Liver (tissue), 7 donors: ENCODE measurements at regions not wholly inside any gene's neighbourhood (a gene's known extent, or its start where the extent isn't known, plus 50 kb on each side); places are given as distances from the start of the nearest gene placed in this dataset.

Experiments used
- DNase-seq: peaks from one replicate; pipeline ENCODE4 v3.0.0-alpha.2; 2017; ENCODE audit warnings: low spot score
- H3K27ac ChIP-seq, 2 donors: one replicate each; pipeline ENCODE4 v1.7.0; 2013; ENCODE audit warnings: inconsistent platforms in 2 of 2, low read length in 2 of 2, control low read depth in 1 of 2, low read depth in 1 of 2, mild to moderate bottlenecking in 1 of 2
- H3K27me3 ChIP-seq, 4 donors: one replicate each; pipeline versions ENCODE4 v1.6.1 to v1.7.0; 2013; ENCODE audit warnings: low read length in 3 of 4, inconsistent platforms in 1 of 4, mild to moderate bottlenecking in 1 of 4, moderate library complexity in 1 of 4; ENCODE audit not compliant: control insufficient read depth in 4 of 4, insufficient read depth in 4 of 4
- H3K36me3 ChIP-seq, 4 donors: one replicate each; pipeline versions ENCODE4 v1.6.1 to v1.7.0; 2013; ENCODE audit warnings: low read length in 3 of 4, mild to moderate bottlenecking in 3 of 4, low read depth in 1 of 4, moderate library complexity in 1 of 4; ENCODE audit not compliant: control insufficient read depth in 4 of 4, insufficient read depth in 3 of 4
- H3K4me1 ChIP-seq, 4 donors: one replicate each; pipeline versions ENCODE4 v1.6.1 to v1.7.0; 2013; ENCODE audit warnings: low read length in 3 of 4, mild to moderate bottlenecking in 3 of 4, moderate library complexity in 1 of 4; ENCODE audit not compliant: control insufficient read depth in 4 of 4, insufficient read depth in 4 of 4
- H3K4me3 ChIP-seq, 3 donors: one replicate each; pipeline versions ENCODE4 v1.6.1 to v1.7.0; 2013; ENCODE audit warnings: low read length in 3 of 3, control low read depth in 1 of 3, low read depth in 1 of 3, mild to moderate bottlenecking in 1 of 3
- H3K9ac ChIP-seq, 2 donors: one replicate each; pipeline ENCODE4 v1.7.0; 2013; ENCODE audit warnings: low read length in 2 of 2, mild to moderate bottlenecking in 2 of 2, moderate library complexity in 2 of 2, control low read depth in 1 of 2, low read depth in 1 of 2
- H3K9me3 ChIP-seq, 4 donors: one replicate each; pipeline versions ENCODE4 v1.6.1 to v1.7.0; 2013; ENCODE audit warnings: low read length in 3 of 4; ENCODE audit not compliant: control insufficient read depth in 4 of 4
- ATF3 ChIP-seq: IDR thresholded peaks from 2 replicates; pipeline ENCODE4 v1.6.1; 2016; ENCODE audit warnings: antibody characterized with exemption
- EGR1 ChIP-seq, 2 donors: IDR thresholded peaks; 2 replicates each; pipeline ENCODE4 v1.6.1; 2016 to 2018; ENCODE audit warnings: antibody characterized with exemption in 2 of 2, low read depth in 2 of 2
- FOXA1 ChIP-seq: IDR thresholded peaks from 2 replicates; pipeline ENCODE4 v1.6.1; 2016; ENCODE audit warnings: antibody characterized with exemption
- FOXA2 ChIP-seq: IDR thresholded peaks from 2 replicates; pipeline ENCODE4 v1.6.1; 2016; ENCODE audit warnings: antibody characterized with exemption
- GABPA ChIP-seq, 2 donors: IDR thresholded peaks in 1 of 2; conservative IDR thresholded peaks in 1 of 2; 2 replicates each; pipeline ENCODE4 v1.6.1; 2016; ENCODE audit warnings: antibody characterized with exemption in 2 of 2, mild to moderate bottlenecking in 1 of 2, moderate library complexity in 1 of 2
- HNF4A ChIP-seq, 2 donors: conservative IDR thresholded peaks; 2 replicates each; pipeline ENCODE4 v1.6.1; 2016; ENCODE audit warnings: antibody characterized with exemption in 2 of 2, mild to moderate bottlenecking in 2 of 2
- HNF4G ChIP-seq: IDR thresholded peaks from 2 replicates; pipeline ENCODE4 v1.6.1; 2016; ENCODE audit warnings: antibody characterized with exemption
- JUND ChIP-seq, 2 donors: IDR thresholded peaks; 2 replicates each; pipeline ENCODE4 v1.6.1; 2016; ENCODE audit warnings: antibody characterized with exemption in 2 of 2
- MAX ChIP-seq: IDR thresholded peaks from 2 replicates; pipeline ENCODE4 v1.6.1; 2016; ENCODE audit warnings: antibody characterized with exemption
- NR2F2 ChIP-seq: IDR thresholded peaks from 2 replicates; pipeline ENCODE4 v1.6.1; 2016; ENCODE audit warnings: antibody characterized with exemption
- RAD21 ChIP-seq, 2 donors: IDR thresholded peaks; 2 replicates each; pipeline ENCODE4 v1.6.1; 2016; ENCODE audit warnings: antibody characterized with exemption in 2 of 2, mild to moderate bottlenecking in 2 of 2
- RXRA ChIP-seq, 2 donors: IDR thresholded peaks; 2 replicates each; pipeline ENCODE4 v1.6.1; 2017 to 2018; ENCODE audit warnings: antibody characterized with exemption in 2 of 2, mild to moderate bottlenecking in 1 of 2
- SP1 ChIP-seq: IDR thresholded peaks from 2 replicates; pipeline ENCODE4 v1.6.1; 2018; ENCODE audit warnings: antibody characterized with exemption, mild to moderate bottlenecking
- TAF1 ChIP-seq: conservative IDR thresholded peaks from 2 replicates; pipeline ENCODE4 v1.6.1; 2016; ENCODE audit warnings: antibody characterized with exemption, mild to moderate bottlenecking
- WGBS: extraction: QIAGEN DNeasy Blood & Tissue Kit; methylation state at CpG from one replicate; pipeline ENCODE4 v1.1.7; 2013; 5-methylcytosine and 5-hydroxymethylcytosine counted together
- TF ChIP-seq, protein P1 (sequence below): IDR thresholded peaks from 2 replicates; pipeline ENCODE4 v1.6.1; 2016; ENCODE audit warnings: antibody characterized with exemption, mild to moderate bottlenecking
- TF ChIP-seq, protein P2 (sequence below): IDR thresholded peaks from 2 replicates; pipeline ENCODE4 v1.6.1; 2016; ENCODE audit warnings: antibody characterized with exemption
- donor health status: healthy.
- donor health status: healthy.
- donor health status: healthy.
- donor health status: healthy.

GRCh38 chr7:53437336-53437735 is 401.9 kb downstream of the POM121L12 start:
- Histone ChIP-seq H3K9me3 (no peaks in the 10 kb centered on the region), H3K36me3 (no peaks in the 10 kb centered on the region), H3K27ac (no peak overlapping the region), H3K27me3 (no peaks in the 10 kb centered on the region), H3K4me3 (no peak overlapping the region), H3K9ac (no peak overlapping the region), H3K4me1 (no peaks in the 10 kb centered on the region)
- TF ChIP-seq TAF1 (no peak), ATF3 (no peak), FOXA2 (no peak), FOXA1 (no peak), SP1 (no peak), GABPA (IDR thresholded peaks at IDR 0.05 in 1 of 2, conservative IDR thresholded peaks at IDR 0.05 in 1 of 2) (no peak)
- no peak for DNase-seq
- WGBS = 79% methylated on average over 4 of the region's 4 CpGs

- H3K4me1 ChIP-seq = peaks cover 0 to 6% (median 2%) of the 10 kb centered on the region in 4 donors
- no peak for DNase-seq
- TF ChIP-seq GABPA (IDR thresholded peaks at IDR 0.05 in 1 of 2, conservative IDR thresholded peaks at IDR 0.05 in 1 of 2) (no peak), JUND (IDR thresholded peaks at IDR 0.05) (peak in 1 of 2 donors; percentile 76), HNF4A (conservative IDR thresholded peaks at IDR 0.05) (peak in 1 of 2 donors; percentile 34), RXRA (IDR thresholded peaks at IDR 0.05) (peak in 1 of 2 donors; percentile 19), HNF4G (no peak)
- peak overlapping the region in 1 of 3 donors; percentile 24 for H3K4me3 ChIP-seq
- 32% methylated on average over 3 of the region's 3 CpGs for WGBS
- H3K27me3 ChIP-seq = no peaks in the 10 kb centered on the region
- H3K27ac ChIP-seq = no peak overlapping the region
- no peak overlapping the region for H3K9ac ChIP-seq
- no peaks in the 10 kb centered on the region for H3K9me3 ChIP-seq
- no peaks in the 10 kb centered on the region for H3K36me3 ChIP-seq
Measured at GRCh38 chr7:53446170-53446569, 410.7 kb downstream of the POM121L12 start.

DNA sequence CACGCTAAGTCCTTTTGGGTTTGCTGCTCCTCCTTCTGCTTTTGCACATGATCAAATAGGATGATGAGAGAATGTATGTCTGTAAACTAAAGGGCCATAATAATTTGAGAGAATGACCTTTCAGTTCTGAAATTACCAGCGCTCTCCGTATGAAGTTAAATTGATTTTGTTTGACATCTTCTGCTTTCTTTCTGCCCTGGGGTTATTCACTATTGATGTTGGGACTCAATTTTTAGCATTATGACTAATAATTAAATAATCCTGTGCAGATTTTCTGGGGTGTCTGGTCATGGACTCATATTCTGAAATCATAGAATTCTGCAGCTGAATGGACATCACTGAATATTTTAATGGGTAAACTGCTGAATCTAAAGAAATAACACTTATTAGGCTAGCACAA is 423.2 kb downstream of the POM121L12 start:
- TF ChIP-seq HNF4A (conservative IDR thresholded peaks at IDR 0.05) (no peak), NR2F2 (no peak), RAD21 (IDR thresholded peaks at IDR 0.05) (no peak), FOXA1 (no peak), SP1 (no peak), RXRA (IDR thresholded peaks at IDR 0.05) (no peak), HNF4G (no peak), EGR1 (IDR thresholded peaks at IDR 0.05; ENCODE audit: low read depth in 2 of 2) (no peak), FOXA2 (no peak), MAX (no peak), TAF1 (no peak)
- TF ChIP-seq, protein P1, sequence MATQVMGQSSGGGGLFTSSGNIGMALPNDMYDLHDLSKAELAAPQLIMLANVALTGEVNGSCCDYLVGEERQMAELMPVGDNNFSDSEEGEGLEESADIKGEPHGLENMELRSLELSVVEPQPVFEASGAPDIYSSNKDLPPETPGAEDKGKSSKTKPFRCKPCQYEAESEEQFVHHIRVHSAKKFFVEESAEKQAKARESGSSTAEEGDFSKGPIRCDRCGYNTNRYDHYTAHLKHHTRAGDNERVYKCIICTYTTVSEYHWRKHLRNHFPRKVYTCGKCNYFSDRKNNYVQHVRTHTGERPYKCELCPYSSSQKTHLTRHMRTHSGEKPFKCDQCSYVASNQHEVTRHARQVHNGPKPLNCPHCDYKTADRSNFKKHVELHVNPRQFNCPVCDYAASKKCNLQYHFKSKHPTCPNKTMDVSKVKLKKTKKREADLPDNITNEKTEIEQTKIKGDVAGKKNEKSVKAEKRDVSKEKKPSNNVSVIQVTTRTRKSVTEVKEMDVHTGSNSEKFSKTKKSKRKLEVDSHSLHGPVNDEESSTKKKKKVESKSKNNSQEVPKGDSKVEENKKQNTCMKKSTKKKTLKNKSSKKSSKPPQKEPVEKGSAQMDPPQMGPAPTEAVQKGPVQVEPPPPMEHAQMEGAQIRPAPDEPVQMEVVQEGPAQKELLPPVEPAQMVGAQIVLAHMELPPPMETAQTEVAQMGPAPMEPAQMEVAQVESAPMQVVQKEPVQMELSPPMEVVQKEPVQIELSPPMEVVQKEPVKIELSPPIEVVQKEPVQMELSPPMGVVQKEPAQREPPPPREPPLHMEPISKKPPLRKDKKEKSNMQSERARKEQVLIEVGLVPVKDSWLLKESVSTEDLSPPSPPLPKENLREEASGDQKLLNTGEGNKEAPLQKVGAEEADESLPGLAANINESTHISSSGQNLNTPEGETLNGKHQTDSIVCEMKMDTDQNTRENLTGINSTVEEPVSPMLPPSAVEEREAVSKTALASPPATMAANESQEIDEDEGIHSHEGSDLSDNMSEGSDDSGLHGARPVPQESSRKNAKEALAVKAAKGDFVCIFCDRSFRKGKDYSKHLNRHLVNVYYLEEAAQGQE = no peak
- TF ChIP-seq, protein P2, sequence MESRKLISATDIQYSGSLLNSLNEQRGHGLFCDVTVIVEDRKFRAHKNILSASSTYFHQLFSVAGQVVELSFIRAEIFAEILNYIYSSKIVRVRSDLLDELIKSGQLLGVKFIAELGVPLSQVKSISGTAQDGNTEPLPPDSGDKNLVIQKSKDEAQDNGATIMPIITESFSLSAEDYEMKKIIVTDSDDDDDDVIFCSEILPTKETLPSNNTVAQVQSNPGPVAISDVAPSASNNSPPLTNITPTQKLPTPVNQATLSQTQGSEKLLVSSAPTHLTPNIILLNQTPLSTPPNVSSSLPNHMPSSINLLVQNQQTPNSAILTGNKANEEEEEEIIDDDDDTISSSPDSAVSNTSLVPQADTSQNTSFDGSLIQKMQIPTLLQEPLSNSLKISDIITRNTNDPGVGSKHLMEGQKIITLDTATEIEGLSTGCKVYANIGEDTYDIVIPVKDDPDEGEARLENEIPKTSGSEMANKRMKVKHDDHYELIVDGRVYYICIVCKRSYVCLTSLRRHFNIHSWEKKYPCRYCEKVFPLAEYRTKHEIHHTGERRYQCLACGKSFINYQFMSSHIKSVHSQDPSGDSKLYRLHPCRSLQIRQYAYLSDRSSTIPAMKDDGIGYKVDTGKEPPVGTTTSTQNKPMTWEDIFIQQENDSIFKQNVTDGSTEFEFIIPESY = no peak
- H3K9me3 ChIP-seq = no peaks in the 10 kb centered on the region
- no peak overlapping the region for H3K27ac ChIP-seq
- H3K9ac ChIP-seq = no peak overlapping the region
- no peak overlapping the region for H3K4me3 ChIP-seq
- no peak for DNase-seq
- H3K36me3 ChIP-seq = no peaks in the 10 kb centered on the region
- 90% methylated on average over 3 of the region's 3 CpGs for WGBS
- no peaks in the 10 kb centered on the region for H3K27me3 ChIP-seq
- no peaks in the 10 kb centered on the region for H3K4me1 ChIP-seq
